Adrenal gland (tissue), 5 donors: ENCODE measurements at regions not wholly inside any gene's neighbourhood (a gene's known extent, or its start where the extent isn't known, plus 50 kb on each side); places are given as distances from the start of the nearest gene placed in this dataset.

Experiments
- POLR2A ChIP-seq, 2 donors: fragments of 450-650 bp; IDR thresholded peaks; one replicate each; pipeline ENCODE4 v1.6.1; 2017; ENCODE audit warnings: antibody characterized with exemption in 2 of 2, mild to moderate bottlenecking in 2 of 2, moderate library complexity in 1 of 2
- TF ChIP-seq, protein P1 (sequence below), 6 experiments: fragments of 450-650 bp in 4 of 6; fragments of 200-600 bp in 2 of 6; sonication (generic) in 1 of 6; IDR thresholded peaks; 1 replicate in 5 of 6; 2 replicates in 1 of 6; pipeline versions ENCODE4 v1.5.1 to v1.8.0; 2016 to 2021; ENCODE audit warnings: antibody characterized with exemption in 6 of 6, mild to moderate bottlenecking in 2 of 6, moderate library complexity in 1 of 6
- donor health status: DM: no; HTN: no; CAD: no.

DNA sequence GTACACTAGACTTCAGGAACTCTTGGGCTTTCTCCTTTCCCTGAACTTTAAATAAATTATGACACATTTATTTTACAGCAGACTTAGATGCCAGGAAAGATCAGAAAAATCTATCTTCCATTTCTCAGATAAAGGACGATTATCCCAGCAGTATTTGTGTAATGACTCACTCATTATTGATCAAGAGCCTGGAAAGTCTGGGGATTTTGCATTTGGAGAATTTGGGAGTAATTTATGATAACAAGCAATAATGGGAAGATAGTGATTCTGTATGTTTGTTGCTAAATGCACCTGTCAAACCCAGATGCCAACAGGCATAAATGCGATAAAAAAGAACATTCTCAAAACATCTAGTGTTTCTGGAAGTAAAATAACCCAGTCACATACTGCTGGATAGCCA lies 480.2 kb upstream of the ATP2B1 start:
- TF ChIP-seq, protein P1, sequence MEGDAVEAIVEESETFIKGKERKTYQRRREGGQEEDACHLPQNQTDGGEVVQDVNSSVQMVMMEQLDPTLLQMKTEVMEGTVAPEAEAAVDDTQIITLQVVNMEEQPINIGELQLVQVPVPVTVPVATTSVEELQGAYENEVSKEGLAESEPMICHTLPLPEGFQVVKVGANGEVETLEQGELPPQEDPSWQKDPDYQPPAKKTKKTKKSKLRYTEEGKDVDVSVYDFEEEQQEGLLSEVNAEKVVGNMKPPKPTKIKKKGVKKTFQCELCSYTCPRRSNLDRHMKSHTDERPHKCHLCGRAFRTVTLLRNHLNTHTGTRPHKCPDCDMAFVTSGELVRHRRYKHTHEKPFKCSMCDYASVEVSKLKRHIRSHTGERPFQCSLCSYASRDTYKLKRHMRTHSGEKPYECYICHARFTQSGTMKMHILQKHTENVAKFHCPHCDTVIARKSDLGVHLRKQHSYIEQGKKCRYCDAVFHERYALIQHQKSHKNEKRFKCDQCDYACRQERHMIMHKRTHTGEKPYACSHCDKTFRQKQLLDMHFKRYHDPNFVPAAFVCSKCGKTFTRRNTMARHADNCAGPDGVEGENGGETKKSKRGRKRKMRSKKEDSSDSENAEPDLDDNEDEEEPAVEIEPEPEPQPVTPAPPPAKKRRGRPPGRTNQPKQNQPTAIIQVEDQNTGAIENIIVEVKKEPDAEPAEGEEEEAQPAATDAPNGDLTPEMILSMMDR (IDR thresholded peaks at IDR 0.05), result no peak
- no peak for TF ChIP-seq POLR2A (IDR thresholded peaks at IDR 0.05)
